ENCODE measurements at regions not wholly inside any gene's neighbourhood (a gene's known extent, or its start where the extent isn't known, plus 50 kb on each side); places are given as distances from the start of the nearest gene placed in this dataset.

DNA sequence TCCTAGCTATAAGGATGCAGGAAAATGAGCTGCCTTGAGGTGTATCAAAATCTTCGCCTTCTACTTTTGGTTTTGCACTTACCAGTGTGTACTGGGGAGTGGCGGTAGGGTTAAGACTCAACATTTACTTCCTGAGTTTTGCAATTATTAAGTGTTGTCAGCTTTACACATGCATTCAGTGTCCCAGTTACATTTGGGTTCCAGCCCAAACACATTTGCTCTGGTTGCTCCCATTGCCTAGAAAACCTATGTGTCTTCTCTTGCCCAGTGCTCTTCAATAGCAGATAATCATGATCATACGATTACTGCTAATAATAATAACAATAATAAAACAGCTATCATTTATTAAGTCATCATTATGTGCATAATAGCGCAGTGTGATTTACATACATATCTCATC is 241.5 kb upstream of the PAPPA start:
- TF ChIP-seq EZH2phosphoT487 (IDR thresholded peaks at IDR 0.05; ENCODE audit: insufficient read depth, low read depth) (no peak), EZH2 (IDR thresholded peaks at IDR 0.05; ENCODE audit: insufficient read depth, poor library complexity, severe bottlenecking) (no peak)
- Histone ChIP-seq H4K20me1 (ENCODE audit: insufficient read depth) (no peaks in the 10 kb centered on the region), H3K9ac (no peak overlapping the region), H3K79me2 (ENCODE audit: insufficient read depth) (no peaks in the 10 kb centered on the region), H3F3A (ENCODE audit: insufficient read depth) (0 out of 2 replicates have a peak, but pooled peaks cover 3% of the 10 kb centered on the region), H3K36me3 (ENCODE audit: low read depth) (no peaks in the 10 kb centered on the region), H3K4me2 (ENCODE audit: unreplicated experiment) (no peak overlapping the region), H2AFZ (no peak overlapping the region), H3K9me2 (ENCODE audit: insufficient read depth) (no peaks in the 10 kb centered on the region), H3K27me3 (replicated peaks; ENCODE audit: insufficient read depth) (no peaks in the 10 kb centered on the region), H3K4me1 (ENCODE audit: insufficient read depth) (0 out of 2 replicates have a peak, but pooled peaks cover 9% of the 10 kb centered on the region), H3K9me3 (ENCODE audit: low read depth) (no peaks in the 10 kb centered on the region), H3K27ac (no peak overlapping the region), H3K4me3 (no peak overlapping the region)
- in situ Hi-C loops (cut with MboI) = no loop called here
- 94 to 99% methylated on average over 4 of the region's 4 CpGs for WGBS, 2 experiments (ENCODE audit: low coverage in 1 of 2, low lambda C conversion rate in 2 of 2, missing lambda C conversion rate in 2 of 2)
- DNase-seq = no peak

DNA sequence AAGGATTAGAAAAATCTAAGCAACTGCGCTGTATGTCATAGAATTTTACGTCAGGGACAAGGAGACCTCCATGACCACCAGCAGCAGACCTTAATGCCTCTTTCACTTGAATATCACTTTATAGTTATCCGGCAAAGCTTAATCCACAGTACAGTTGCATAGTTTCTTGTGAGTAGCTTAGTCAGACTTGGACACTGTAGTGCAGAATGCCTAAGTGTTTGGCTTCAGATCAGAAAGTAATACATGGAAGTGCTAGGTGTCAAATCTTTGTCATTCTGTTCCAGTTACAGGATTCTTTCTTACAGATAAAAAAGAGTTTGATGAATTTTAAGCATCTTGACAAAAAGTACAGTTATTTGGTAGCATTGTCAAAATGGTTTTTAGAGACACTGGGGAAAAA is 239.9 kb upstream of the PAPPA start:
- no peak overlapping the region for H3K4me2 ChIP-seq (ENCODE audit: unreplicated experiment)
- 0 out of 2 replicates have a peak, but pooled peaks cover 9% of the 10 kb centered on the region for H3K4me1 ChIP-seq (ENCODE audit: insufficient read depth)
- 66 to 68% methylated on average over 3 of the region's 3 CpGs for WGBS, 2 experiments (ENCODE audit: low coverage in 1 of 2, low lambda C conversion rate in 2 of 2, missing lambda C conversion rate in 2 of 2)
- no peaks in the 10 kb centered on the region for H3K9me3 ChIP-seq (ENCODE audit: low read depth)
- peak; percentile 78 for DNase-seq
- H3K9ac ChIP-seq = no peak overlapping the region
- no peak overlapping the region for H2AFZ ChIP-seq
- in situ Hi-C loops (cut with MboI) = no loop called here
- H3K9me2 ChIP-seq (ENCODE audit: insufficient read depth) = no peaks in the 10 kb centered on the region
- H3K4me3 ChIP-seq = no peak overlapping the region
- no peaks in the 10 kb centered on the region for H3K27me3 ChIP-seq (replicated peaks; ENCODE audit: insufficient read depth)
- TF ChIP-seq EZH2phosphoT487 (IDR thresholded peaks at IDR 0.05; ENCODE audit: insufficient read depth, low read depth) (no peak), EZH2 (IDR thresholded peaks at IDR 0.05; ENCODE audit: insufficient read depth, poor library complexity, severe bottlenecking) (no peak)
- no peak overlapping the region for H3K27ac ChIP-seq
- H3K79me2 ChIP-seq (ENCODE audit: insufficient read depth) = no peaks in the 10 kb centered on the region
- H3K36me3 ChIP-seq (ENCODE audit: low read depth) = no peaks in the 10 kb centered on the region
- H4K20me1 ChIP-seq (ENCODE audit: insufficient read depth) = no peaks in the 10 kb centered on the region
- H3F3A ChIP-seq (ENCODE audit: insufficient read depth) = 0 out of 2 replicates have a peak, but pooled peaks cover 3% of the 10 kb centered on the region

DNA sequence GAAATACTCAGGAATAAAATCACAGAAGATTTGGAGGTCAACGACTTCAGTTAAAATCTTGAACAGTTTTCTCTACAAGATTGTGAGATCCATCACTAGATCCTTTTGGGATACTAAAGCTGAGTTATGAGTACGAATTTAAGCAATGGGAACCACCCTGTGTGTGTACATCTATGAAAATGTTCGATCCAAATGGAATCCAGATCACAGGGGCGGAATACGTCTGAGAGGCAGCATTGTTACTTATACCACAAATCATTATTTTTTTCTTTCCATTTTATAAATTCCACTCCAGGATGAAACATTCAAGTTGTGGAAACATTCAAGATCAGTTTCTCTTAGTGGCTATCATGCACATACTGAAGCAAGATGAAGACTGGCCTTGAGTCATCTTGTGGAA is 239.3 kb upstream of the PAPPA start:
- H3K9me2 ChIP-seq (ENCODE audit: insufficient read depth) = no peaks in the 10 kb centered on the region
- TF ChIP-seq EZH2phosphoT487 (IDR thresholded peaks at IDR 0.05; ENCODE audit: insufficient read depth, low read depth) = no peak
- no peak for TF ChIP-seq EZH2 (IDR thresholded peaks at IDR 0.05; ENCODE audit: insufficient read depth, poor library complexity, severe bottlenecking)
- H3K9me3 ChIP-seq (ENCODE audit: low read depth) = no peaks in the 10 kb centered on the region
- no peak overlapping the region for H3K9ac ChIP-seq
- no peak overlapping the region for H3K27ac ChIP-seq
- DNase-seq = no peak
- no peak overlapping the region for H3K4me3 ChIP-seq
- H3K27me3 ChIP-seq (replicated peaks; ENCODE audit: insufficient read depth) = no peaks in the 10 kb centered on the region
- no peak overlapping the region for H3K4me2 ChIP-seq (ENCODE audit: unreplicated experiment)
- H3K4me1 ChIP-seq (ENCODE audit: insufficient read depth) = 0 out of 2 replicates have a peak, but pooled peaks cover 9% of the 10 kb centered on the region
- in situ Hi-C loops (cut with MboI) = no loop called here
- 70% methylated on average over 5 of the region's 5 CpGs for WGBS, 2 experiments (ENCODE audit: low coverage in 1 of 2, low lambda C conversion rate in 2 of 2, missing lambda C conversion rate in 2 of 2)
- no peak overlapping the region for H2AFZ ChIP-seq
- no peaks in the 10 kb centered on the region for H4K20me1 ChIP-seq (ENCODE audit: insufficient read depth)
- H3K79me2 ChIP-seq (ENCODE audit: insufficient read depth) = no peaks in the 10 kb centered on the region
- no peaks in the 10 kb centered on the region for H3K36me3 ChIP-seq (ENCODE audit: low read depth)
- H3F3A ChIP-seq (ENCODE audit: insufficient read depth) = 0 out of 2 replicates have a peak, but pooled peaks cover 3% of the 10 kb centered on the region

DNA sequence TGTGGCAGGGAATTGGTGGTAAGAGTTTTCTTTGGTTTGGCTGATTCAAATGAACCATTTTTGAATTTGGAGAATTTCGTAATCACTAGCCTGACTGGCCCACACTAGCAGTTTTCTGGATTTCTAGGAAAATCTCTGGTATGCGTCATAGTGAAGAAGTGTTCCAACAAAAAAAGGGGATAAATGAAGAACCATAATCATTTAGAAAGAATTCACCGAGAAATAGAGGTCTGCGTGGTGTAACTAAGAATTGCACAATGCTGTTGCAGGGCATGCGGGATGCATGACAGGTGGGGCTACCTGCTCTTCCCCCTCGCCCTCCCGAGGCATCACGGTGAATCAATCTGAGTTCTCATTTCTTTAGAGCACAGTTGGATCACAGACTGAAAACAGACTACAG is 232.3 kb upstream of the PAPPA start:
- Histone ChIP-seq H2AFZ (no peak overlapping the region), H4K20me1 (ENCODE audit: insufficient read depth) (no peaks in the 10 kb centered on the region), H3F3A (ENCODE audit: insufficient read depth) (peaks cover 13% of the 10 kb centered on the region), H3K4me2 (ENCODE audit: unreplicated experiment) (no peak overlapping the region), H3K9ac (no peak overlapping the region), H3K27ac (no peak overlapping the region), H3K9me3 (ENCODE audit: low read depth) (no peaks in the 10 kb centered on the region), H3K27me3 (replicated peaks; ENCODE audit: insufficient read depth) (no peaks in the 10 kb centered on the region), H3K9me2 (ENCODE audit: insufficient read depth) (no peaks in the 10 kb centered on the region), H3K36me3 (ENCODE audit: low read depth) (no peaks in the 10 kb centered on the region), H3K4me3 (no peak overlapping the region), H3K79me2 (ENCODE audit: insufficient read depth) (no peaks in the 10 kb centered on the region), H3K4me1 (ENCODE audit: insufficient read depth) (peaks cover 9% of the 10 kb centered on the region; the same call in 1 of the 2 replicates)
- WGBS, 2 experiments (ENCODE audit: low coverage in 1 of 2, low lambda C conversion rate in 2 of 2, missing lambda C conversion rate in 2 of 2) = 3 to 8% methylated on average over 8 of the region's 8 CpGs
- TF ChIP-seq EZH2phosphoT487 (IDR thresholded peaks at IDR 0.05; ENCODE audit: insufficient read depth, low read depth) (no peak), EZH2 (IDR thresholded peaks at IDR 0.05; ENCODE audit: insufficient read depth, poor library complexity, severe bottlenecking) (no peak)
- in situ Hi-C loops (cut with MboI) = no loop called here
- DNase-seq = peak; percentile 86

DNA sequence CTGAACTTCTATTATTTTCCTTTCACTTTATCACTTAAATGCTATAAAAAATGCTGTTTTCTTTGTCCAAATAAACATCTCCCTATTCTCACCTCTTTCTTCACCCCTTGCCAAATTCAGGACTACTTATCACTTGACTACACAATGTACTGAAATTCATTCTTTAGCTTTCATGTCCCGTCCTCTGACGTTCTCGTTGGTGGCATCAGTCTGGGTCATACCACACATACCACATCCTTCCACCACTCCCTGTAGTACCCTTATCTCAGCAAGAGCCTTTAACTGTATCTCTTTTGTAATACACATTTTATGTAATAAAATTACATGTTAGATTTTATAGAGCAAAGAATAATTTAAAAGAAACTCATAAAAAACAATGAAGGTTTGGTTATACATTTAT is 231.1 kb upstream of the PAPPA start:
- no peak overlapping the region for H3K4me2 ChIP-seq (ENCODE audit: unreplicated experiment)
- in situ Hi-C loops (cut with MboI) = no loop called here
- no peaks in the 10 kb centered on the region for H3K27me3 ChIP-seq (replicated peaks; ENCODE audit: insufficient read depth)
- no peaks in the 10 kb centered on the region for H4K20me1 ChIP-seq (ENCODE audit: insufficient read depth)
- H3K27ac ChIP-seq = no peak overlapping the region
- no peaks in the 10 kb centered on the region for H3K9me3 ChIP-seq (ENCODE audit: low read depth)
- no peak for DNase-seq
- H3K9me2 ChIP-seq (ENCODE audit: insufficient read depth) = no peaks in the 10 kb centered on the region
- H3K4me3 ChIP-seq = no peak overlapping the region
- no peak overlapping the region for H3K9ac ChIP-seq
- H3K4me1 ChIP-seq (ENCODE audit: insufficient read depth) = peaks cover 9% of the 10 kb centered on the region; the same call in 1 of the 2 replicates
- peaks cover 13% of the 10 kb centered on the region for H3F3A ChIP-seq (ENCODE audit: insufficient read depth)
- no peak overlapping the region for H2AFZ ChIP-seq
- no peaks in the 10 kb centered on the region for H3K79me2 ChIP-seq (ENCODE audit: insufficient read depth)
- H3K36me3 ChIP-seq (ENCODE audit: low read depth) = no peaks in the 10 kb centered on the region
- TF ChIP-seq EZH2phosphoT487 (IDR thresholded peaks at IDR 0.05; ENCODE audit: insufficient read depth, low read depth) = no peak
- no peak for TF ChIP-seq EZH2 (IDR thresholded peaks at IDR 0.05; ENCODE audit: insufficient read depth, poor library complexity, severe bottlenecking)
- WGBS, 2 experiments (ENCODE audit: low coverage in 1 of 2, low lambda C conversion rate in 2 of 2, missing lambda C conversion rate in 2 of 2) = 80 to 89% methylated on average over 3 of the region's 3 CpGs
